Right lobe of liver (tissue), 4 donors: ENCODE measurements at regions not wholly inside any gene's neighbourhood (a gene's known extent, or its start where the extent isn't known, plus 50 kb on each side); places are given as distances from the start of the nearest gene placed in this dataset.

ENCODE experiments used
- POLR2A ChIP-seq: fragments of 450-650 bp; IDR thresholded peaks from one replicate; pipeline ENCODE4 v1.6.1; 2017; ENCODE audit warnings: antibody characterized with exemption, mild to moderate bottlenecking
- TF ChIP-seq, protein P1 (sequence below), 4 donors: fragments of 200-600 bp in 3 of 4; fragments of 450-650 bp in 1 of 4; IDR thresholded peaks; one replicate each; pipeline versions ENCODE4 v1.5.1 to v1.8.0; 2016 to 2022; ENCODE audit warnings: antibody characterized with exemption in 4 of 4, mild to moderate bottlenecking in 2 of 4
- donor health status: DM: no; HTN: no; CAD: no.
- donor health status: DM: no; HTN: no; CAD: no.
- donor health status: DM: no; HTN: yes; CAD: no.

DNA sequence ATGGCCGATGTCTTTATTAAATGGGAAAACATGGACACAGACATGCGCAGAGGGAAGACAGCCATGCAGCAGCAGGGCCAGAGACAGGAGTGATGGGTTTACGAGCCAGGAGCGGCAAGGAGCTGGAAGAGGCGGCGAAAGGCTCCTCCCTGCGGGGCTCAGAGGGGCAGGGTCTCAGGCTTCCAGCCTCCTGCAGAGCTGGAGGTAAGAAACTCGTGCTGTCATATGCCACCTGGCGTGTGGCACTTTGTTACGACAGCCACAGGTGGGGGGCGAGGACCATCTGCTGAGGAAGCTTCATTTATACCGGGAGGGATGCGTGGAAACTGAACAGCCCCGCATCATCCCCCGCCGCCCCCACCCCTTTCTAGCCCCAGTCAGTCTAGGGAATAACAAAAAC lies 52.0 kb upstream of the SPACA7 start:
- no peak for TF ChIP-seq POLR2A
- TF ChIP-seq, protein P1, sequence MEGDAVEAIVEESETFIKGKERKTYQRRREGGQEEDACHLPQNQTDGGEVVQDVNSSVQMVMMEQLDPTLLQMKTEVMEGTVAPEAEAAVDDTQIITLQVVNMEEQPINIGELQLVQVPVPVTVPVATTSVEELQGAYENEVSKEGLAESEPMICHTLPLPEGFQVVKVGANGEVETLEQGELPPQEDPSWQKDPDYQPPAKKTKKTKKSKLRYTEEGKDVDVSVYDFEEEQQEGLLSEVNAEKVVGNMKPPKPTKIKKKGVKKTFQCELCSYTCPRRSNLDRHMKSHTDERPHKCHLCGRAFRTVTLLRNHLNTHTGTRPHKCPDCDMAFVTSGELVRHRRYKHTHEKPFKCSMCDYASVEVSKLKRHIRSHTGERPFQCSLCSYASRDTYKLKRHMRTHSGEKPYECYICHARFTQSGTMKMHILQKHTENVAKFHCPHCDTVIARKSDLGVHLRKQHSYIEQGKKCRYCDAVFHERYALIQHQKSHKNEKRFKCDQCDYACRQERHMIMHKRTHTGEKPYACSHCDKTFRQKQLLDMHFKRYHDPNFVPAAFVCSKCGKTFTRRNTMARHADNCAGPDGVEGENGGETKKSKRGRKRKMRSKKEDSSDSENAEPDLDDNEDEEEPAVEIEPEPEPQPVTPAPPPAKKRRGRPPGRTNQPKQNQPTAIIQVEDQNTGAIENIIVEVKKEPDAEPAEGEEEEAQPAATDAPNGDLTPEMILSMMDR (IDR thresholded peaks at IDR 0.05): no peak
